HUDEP-2 (cell line): ENCODE measurements at regions not wholly inside any gene's neighbourhood (a gene's known extent, or its start where the extent isn't known, plus 50 kb on each side); places are given as distances from the start of the nearest gene placed in this dataset.
"Not testable (repeated sequence)": the region's sequence is repeated elsewhere in the genome, so short reads cannot be mapped to it uniquely, and the experiment has no call there.

Experiments used
- DNase-seq, 76 experiments: peaks; one replicate each; lab custom pipeline; 2025; ENCODE audit not compliant: unreplicated experiment in 76 of 76; lab: John Stamatoyannopoulos, UW

DNA sequence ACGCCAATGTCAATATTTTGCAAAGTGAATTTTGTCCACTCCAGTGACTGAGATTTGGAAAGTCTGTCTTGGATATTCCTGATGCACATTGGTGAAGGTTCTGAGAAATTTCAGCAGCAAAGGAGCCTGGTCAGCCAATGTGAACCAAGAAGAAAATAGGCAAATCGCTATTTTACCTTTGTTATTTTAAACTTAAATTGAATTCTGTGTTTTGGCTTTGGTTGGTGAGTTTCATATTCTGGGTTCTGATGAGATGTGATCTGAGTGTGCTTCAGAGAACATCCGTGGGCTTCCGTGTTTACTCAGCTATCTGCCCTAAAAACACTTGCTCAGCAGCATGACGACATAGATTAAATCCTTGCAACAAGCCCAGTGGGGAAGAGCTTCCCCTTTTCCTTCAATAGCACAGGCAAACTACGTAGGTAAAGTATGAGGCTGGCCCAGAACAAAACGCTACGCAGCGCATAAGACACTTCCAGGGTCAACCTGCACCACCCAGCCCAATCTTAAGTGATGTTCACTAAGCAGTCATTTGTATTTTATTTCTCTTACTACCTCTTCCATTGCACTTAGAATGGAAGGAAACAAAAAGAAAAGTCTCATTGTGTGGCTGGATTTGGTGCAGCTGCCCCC lies 176.4 kb upstream of the KAZN start:
- DNase-seq: no peak

DNA sequence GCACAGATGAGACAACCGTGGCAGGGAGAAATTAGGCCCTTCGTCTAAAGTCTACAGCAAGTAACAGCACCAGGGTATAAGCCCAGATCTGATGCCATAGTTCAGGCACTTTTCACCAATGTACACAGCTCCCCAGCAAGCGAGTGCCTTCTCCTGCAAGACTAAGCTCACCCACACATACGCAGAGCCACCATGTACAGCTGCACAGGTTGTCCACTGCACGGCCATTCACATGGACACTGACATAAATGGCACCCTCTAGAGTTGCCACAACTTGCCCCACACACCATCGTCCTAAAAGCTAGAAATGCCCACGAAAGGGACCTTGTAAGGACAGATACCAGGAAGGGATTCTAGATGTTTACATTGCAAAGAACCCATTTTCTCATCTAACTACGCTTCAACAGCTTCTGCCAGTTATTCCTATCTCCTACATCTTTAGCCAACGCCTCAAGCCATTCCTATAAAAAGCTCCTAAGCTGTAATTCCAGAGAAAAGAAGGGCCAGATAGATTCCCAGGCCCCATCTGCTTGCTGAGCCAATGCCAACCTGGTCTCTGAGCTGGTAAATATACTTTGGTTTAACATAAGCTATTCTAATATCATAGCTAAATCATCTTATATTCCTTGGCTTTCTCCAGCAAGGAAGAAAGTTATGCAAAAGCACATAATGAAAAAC lies 174.0 kb upstream of the KAZN start:
- DNase-seq: no peak

GRCh38 chr1:14426854-14427253 lies 171.6 kb upstream of the KAZN start:
- no peak for DNase-seq

GRCh38 chr1:14429577-14429976 lies 168.9 kb upstream of the KAZN start:
- no peak for DNase-seq

DNA sequence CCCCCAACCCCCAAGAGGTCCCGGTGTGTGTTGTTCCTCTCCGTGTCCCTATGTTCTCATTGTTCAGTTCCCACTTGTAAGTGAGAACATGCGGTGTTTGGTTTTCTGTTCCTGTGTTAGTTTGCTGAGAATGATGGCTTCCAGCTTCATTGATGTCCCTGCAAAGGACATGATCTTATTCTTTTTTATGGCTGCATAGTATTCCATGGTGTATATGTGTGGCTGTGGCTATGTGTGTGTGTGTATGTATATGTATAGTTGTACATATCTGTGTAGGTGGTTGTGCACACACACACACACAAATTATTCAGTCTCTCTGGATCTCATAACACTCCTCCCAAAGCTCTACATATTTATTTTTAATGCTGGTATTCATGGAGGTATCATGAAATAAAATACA lies 165.8 kb upstream of the KAZN start:
- DNase-seq: not testable (repeated sequence)

GRCh38 chr1:14435368-14436023 lies 163.0 kb upstream of the KAZN start:
- DNase-seq: no peak

DNA sequence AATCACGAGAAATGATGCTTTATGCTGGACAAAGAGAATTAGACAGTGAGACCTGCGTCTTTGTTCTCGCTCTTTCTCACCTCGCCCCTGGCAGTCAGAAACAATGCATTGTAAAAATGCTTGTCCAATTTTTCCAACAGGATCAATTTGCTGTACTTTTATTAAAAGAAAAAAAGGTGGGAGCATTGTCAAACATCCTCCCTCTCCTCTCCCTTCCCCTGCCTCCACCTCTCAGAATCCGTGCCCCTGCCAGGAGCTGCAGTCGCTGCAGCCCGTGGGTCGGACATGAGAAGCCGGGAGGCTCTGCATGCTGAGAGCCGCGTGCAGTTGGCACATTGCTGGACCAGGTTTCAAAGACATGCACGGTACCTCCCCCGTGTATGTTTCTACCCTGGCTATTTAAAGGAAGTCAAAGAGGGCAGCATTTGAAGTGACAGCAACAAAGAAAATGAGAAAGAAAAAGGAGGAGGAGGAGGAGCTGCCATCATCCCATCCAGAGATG lies 161.0 kb upstream of the KAZN start:
- no peak for DNase-seq

DNA sequence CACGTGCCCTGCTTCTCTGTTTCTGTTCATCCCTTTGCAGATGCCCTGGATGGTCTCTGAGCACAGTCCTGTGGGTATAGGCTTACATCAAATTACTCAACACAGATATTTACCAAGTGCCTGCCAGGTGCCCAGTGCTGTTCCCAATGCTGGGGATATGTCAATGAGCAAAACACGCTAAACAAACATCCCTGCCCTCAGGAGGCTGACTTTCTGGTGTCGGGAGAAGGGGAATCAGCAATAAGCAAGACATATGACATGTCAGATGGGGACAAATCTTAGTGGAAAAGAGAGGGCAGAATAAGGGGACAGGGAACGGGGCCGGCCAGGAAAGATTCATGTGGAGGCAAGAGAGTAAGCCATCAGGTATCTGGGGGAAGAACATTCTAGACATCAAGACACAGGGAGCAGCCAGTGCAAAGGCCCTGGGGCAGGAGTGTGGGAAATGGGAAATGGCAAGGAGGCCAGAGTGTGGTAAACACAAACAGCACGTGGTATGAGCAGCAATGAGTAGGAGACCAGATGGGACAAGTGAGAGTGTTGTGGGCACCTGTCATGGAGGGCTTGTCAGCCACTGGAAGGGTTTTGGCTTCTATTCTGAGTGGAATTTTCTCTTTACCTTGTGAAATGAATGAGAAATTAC lies 160.2 kb upstream of the KAZN start:
- DNase-seq: no peak

DNA sequence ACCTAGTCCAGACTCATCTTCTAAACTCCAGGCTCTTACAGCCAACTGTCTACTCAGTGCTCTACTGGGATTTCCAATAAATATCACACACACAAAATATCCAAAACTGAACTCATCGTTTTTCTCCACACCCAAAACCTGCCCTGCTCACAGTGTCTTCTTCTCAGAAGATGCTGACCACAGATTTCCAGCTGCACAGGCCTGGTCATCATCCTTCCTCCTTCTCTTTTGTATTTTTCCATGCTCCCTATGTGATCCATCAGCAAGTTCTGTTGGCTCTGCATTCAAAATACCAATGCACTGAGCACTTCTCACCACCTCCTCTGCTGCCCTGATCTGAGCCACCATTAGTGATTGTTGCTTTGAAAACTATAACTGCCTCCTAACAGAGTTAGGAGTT lies 159.5 kb upstream of the KAZN start:
- no peak for DNase-seq

GRCh38 chr1:14440166-14440565 lies 158.3 kb upstream of the KAZN start:
- no peak for DNase-seq

DNA sequence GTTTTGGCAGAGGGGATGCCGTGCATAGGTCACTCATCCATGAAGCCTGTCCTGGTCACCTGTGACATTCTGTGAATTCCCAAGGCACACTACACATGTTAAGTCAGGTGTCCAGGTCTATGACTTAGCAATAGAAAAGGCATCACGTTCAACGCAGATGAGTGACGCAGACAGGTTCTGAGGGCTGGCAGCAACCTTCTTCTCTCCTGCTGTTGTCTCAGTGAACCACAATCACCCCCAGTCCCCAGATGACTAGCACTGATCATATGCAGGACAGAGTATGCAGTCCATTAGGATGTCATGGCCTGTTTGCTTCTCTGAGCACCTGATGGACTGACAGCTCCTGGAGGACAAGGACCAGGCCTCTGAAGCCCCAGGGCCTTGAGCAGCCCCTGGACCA lies 157.8 kb upstream of the KAZN start:
- no peak for DNase-seq

DNA sequence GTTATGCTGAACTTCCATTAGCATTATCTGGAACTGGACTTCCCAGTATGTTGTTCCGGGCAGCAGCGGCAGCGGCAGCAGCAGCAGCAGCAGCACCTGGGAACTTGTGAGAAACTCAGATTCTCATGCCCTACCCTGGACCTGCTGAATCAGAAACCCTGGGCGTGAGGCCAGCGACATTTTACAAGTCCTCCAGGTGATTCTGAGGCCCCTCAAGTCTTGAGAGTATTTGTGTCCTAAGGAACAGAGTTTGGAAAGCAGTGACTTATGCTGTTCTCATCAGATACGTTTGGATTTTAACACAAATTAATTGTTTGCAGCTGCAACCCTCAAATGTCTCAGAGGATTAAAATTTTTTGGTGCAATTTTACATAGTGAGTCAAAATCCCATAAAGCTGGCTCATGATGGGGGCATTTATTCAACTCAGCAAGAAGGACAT lies 157.2 kb upstream of the KAZN start:
- DNase-seq: no peak

- no peak for DNase-seq
Observed at GRCh38 chr1:14442669-14443068, 155.8 kb upstream of the KAZN start.

DNA sequence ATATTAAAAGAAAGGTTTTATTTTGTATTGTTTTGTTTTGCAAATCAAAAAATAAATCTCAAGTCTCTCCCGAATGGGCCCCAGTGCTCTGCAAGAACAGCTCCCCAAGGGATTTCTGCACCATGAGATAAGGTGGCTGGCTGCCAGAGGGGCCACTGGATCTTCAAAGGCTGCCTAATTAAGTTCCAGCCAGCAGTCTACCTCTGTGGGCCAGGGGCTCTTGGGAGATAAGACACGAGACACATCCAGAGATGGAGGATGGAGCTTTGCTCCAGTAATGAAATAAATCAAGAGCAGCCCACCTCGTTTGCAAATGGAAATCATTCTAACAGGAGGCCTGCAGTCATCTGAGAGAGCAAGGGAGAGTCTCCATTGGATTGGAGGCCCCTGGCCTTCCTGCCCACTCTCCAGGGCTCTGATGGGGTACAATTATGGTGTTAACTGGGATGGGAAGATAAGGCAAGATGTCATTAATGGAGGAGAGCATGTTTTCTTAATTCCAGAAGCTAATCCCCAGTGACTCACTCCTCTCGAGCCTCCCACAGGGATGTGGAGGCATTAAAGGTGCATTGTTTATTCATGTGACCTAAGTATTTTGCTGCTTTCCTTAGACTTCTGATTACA lies 155.2 kb upstream of the KAZN start:
- peak in 7 of 76 experiments; percentile 0 to 12 (median 3) for DNase-seq

GRCh38 chr1:14451217-14451616 lies 147.3 kb upstream of the KAZN start:
- no peak for DNase-seq

DNA sequence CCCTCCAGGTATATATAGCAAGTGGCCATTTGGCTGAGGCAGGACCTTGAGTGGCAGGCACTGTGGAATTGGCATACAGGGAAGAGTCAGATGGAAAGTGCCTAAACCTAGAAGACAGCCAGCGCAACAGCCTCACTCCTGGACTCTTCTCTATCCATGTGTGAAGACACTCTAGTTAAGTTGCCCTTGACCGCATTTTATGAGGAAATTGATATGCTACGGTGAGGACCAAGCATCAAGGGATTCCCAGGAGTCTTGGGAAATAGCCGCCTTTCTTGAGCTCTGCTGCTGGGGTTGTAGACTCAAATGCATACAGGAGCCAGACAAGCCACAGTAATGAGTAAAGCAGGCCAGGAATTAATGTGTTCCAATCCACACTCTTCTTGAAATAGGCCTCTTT lies 145.9 kb upstream of the KAZN start:
- no peak for DNase-seq

GRCh38 chr1:14460173-14460572 lies 138.3 kb upstream of the KAZN start:
- DNase-seq: no peak

DNA sequence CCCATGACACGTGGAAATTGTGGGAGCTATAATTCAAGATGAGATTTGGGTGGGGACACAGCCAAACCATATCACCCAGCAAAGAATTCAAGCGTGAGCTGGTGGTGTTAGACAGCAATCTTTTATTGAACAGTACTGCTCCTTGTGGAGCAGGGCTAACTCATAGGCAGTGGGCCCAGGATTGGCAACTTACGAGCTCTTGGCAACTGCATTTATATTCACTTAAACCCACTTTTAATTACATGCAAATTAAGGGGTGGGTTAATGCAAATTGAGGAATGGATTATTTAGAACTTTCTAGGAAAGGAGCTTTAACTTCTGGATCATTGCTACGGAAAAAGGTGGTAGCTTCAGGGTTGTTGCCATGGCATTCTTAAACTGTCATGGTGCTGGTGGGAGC lies 135.6 kb upstream of the KAZN start:
- DNase-seq: no peak

GRCh38 chr1:14466006-14466405 lies 132.5 kb upstream of the KAZN start:
- no peak for DNase-seq

DNA sequence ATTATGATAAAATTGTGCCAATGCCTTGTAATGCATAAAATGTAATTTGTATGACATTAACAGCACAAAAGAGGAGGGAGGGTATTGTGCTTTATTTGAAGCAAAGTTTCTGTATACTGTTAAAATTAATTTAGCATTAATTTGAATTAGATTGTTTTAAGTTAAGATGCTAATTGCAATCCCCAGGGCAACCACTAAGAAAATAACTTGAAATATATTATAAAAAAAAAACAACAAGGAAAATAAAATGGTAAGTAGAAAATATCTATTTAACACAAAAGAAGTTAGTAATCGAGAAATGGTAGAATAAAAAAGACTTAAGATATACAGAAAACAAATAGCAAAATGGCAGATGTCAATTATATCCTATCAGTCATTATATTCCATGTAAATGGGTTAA lies 131.4 kb upstream of the KAZN start:
- DNase-seq: no peak

- DNase-seq: no peak
Observed at GRCh38 chr1:14468751-14469150, 129.7 kb upstream of the KAZN start.
